Endothelial cell of umbilical vein (primary cell): ENCODE measurements at regions not wholly inside any gene's neighbourhood (a gene's known extent, or its start where the extent isn't known, plus 50 kb on each side); places are given as distances from the start of the nearest gene placed in this dataset.

Experiments
- CTCF ChIP-seq, 2 donors: IDR thresholded peaks; 1 replicate in 1 of 2; 2 replicates in 1 of 2; pipeline ENCODE4 v1.5.1; 2011; ENCODE audit warnings: low read length in 2 of 2, mild to moderate bottlenecking in 2 of 2, moderate library complexity in 2 of 2, control low read depth in 1 of 2, inconsistent platforms in 1 of 2, low read depth in 1 of 2; ENCODE audit not compliant: insufficient read depth in 1 of 2; ENCODE audit errors: extremely low read depth in 1 of 2
- EZH2 ChIP-seq: IDR thresholded peaks from 2 replicates; pipeline ENCODE4 v1.6.1; 2012; ENCODE audit warnings: borderline replicate concordance, low read depth, mild to moderate bottlenecking, moderate library complexity, low read length, inconsistent platforms; ENCODE audit not compliant: severe bottlenecking
- GATA2 ChIP-seq: IDR thresholded peaks from 2 replicates; pipeline ENCODE4 v1.7.0; 2011; ENCODE audit warnings: low read depth, mild to moderate bottlenecking, moderate library complexity, mixed read lengths, low read length; ENCODE audit not compliant: insufficient read length, insufficient read depth
- POLR2A ChIP-seq: IDR thresholded peaks from 2 replicates; pipeline ENCODE4 v1.6.1; 2012; ENCODE audit warnings: low read depth, mild to moderate bottlenecking, control low read depth, low read length
- POLR2AphosphoS5 ChIP-seq: IDR thresholded peaks from 2 replicates; pipeline ENCODE4 v1.6.1; 2012; ENCODE audit warnings: low read depth, mild to moderate bottlenecking, control low read depth, low read length, moderate library complexity; ENCODE audit not compliant: insufficient read depth
- TF ChIP-seq, protein P1 (sequence below): IDR thresholded peaks from 2 replicates; pipeline ENCODE4 v1.6.1; 2011; ENCODE audit not compliant: insufficient read depth, insufficient read length

- TF ChIP-seq POLR2A (no peak), POLR2AphosphoS5 (no peak), CTCF (IDR thresholded peaks at IDR 0.05; ENCODE audit: extremely low read depth in 1 of 2, insufficient read depth in 1 of 2, low read depth in 1 of 2, low read length in 2 of 2) (no peak), GATA2 (no peak), EZH2 (no peak)
- TF ChIP-seq, protein P1, sequence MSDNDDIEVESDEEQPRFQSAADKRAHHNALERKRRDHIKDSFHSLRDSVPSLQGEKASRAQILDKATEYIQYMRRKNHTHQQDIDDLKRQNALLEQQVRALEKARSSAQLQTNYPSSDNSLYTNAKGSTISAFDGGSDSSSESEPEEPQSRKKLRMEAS = no peak
These were observed 103.4 kb upstream of the SELENOK start for GRCh38 chr3:53994986-53995603.
